GM23338 (cell line): ENCODE measurements at regions not wholly inside any gene's neighbourhood (a gene's known extent, or its start where the extent isn't known, plus 50 kb on each side); places are given as distances from the start of the nearest gene placed in this dataset.

Experiments used
- CREB1 ChIP-seq: fragments of 250-450 bp; sonication (Bioruptor Pico); IDR thresholded peaks from 2 replicates; pipeline ENCODE4 v1.5.0; 2020; ENCODE audit warnings: low read depth, mild to moderate bottlenecking, moderate library complexity
- EZH2 ChIP-seq: fragments of 200-600 bp; sonication (generic); IDR thresholded peaks from one replicate; pipeline ENCODE4 v1.8.0; 2017; ENCODE audit warnings: antibody characterized with exemption, mild to moderate bottlenecking, low read depth; ENCODE audit not compliant: unreplicated experiment
- EZH2phosphoT487 ChIP-seq: fragments of 200-600 bp; sonication (generic); IDR thresholded peaks from one replicate; pipeline ENCODE4 v1.8.1; 2018; ENCODE audit warnings: antibody characterized with exemption; ENCODE audit not compliant: unreplicated experiment
- JUNB ChIP-seq: IDR thresholded peaks from one replicate; pipeline ENCODE4 v1.6.1; 2016; ENCODE audit warnings: antibody characterized with exemption; ENCODE audit not compliant: unreplicated experiment
- NANOG ChIP-seq: IDR thresholded peaks from 2 replicates; pipeline ENCODE4 v1.6.1; 2016; ENCODE audit warnings: antibody characterized with exemption, borderline replicate concordance
- POLR2AphosphoS5 ChIP-seq: IDR thresholded peaks from 2 replicates; pipeline ENCODE4 v1.6.1; 2016; ENCODE audit warnings: antibody characterized with exemption, low read depth
- STAT1 ChIP-seq: IDR thresholded peaks from one replicate; pipeline ENCODE4 v1.6.1; 2016; ENCODE audit warnings: antibody characterized with exemption; ENCODE audit not compliant: unreplicated experiment
- TF ChIP-seq, protein P1 (sequence below), 2 experiments: fragments of 200-600 bp in 1 of 2; sonication (generic) in 1 of 2; conservative IDR thresholded peaks; 2 replicates each; pipeline versions ENCODE4 v1.5.1 to v1.6.1; 2016 to 2017; ENCODE audit warnings: antibody characterized with exemption in 2 of 2, low read depth in 2 of 2, mild to moderate bottlenecking in 2 of 2, moderate library complexity in 1 of 2
- TF ChIP-seq, protein P2 (sequence below): IDR thresholded peaks from 2 replicates; pipeline ENCODE4 v1.6.1; 2016; ENCODE audit warnings: antibody characterized with exemption
- TF ChIP-seq, protein P3 (sequence below): IDR thresholded peaks from one replicate; pipeline ENCODE4 v1.6.1; 2018; ENCODE audit warnings: antibody characterized with exemption; ENCODE audit not compliant: unreplicated experiment
- TF ChIP-seq, protein P4 (sequence below): fragments of 250-450 bp; sonication (Bioruptor Pico); IDR thresholded peaks from 2 replicates; pipeline ENCODE4 v1.5.0; 2020; ENCODE audit warnings: mild to moderate bottlenecking, moderate library complexity

DNA sequence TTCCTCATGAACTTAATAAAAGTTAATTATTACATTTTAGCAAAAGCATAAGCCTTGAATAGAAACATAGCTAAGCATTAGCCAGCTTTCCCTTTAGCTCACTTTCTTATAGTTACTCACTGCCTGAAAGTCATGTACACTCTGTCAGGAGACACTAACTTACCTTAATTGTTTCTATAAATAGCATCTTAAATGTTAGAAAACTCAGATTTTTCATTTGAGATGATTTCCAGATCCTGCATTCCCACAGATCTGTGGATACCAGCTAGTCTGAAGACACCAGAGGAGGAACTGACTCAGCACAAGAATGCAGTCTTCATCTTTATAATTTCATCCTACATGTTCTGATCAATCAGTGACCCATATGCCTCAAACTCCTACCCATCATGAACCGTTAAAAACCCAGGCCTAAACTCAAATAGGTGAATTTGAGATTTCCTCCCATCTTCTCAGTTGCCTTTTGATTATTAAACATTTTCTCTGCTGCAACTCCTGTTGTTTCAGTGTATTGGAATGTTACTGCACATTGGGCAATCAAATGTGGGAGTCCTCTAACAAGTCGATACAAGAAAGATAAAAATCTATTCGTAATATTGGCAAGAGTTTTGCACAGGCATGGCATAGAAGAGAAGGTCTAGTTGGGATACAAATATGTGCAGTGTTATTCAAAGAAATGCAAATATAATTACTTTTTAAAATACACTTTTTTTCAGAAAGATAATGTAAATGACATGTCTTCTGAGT, 857.4 kb upstream of the CDH2 start:
- TF ChIP-seq, protein P1, sequence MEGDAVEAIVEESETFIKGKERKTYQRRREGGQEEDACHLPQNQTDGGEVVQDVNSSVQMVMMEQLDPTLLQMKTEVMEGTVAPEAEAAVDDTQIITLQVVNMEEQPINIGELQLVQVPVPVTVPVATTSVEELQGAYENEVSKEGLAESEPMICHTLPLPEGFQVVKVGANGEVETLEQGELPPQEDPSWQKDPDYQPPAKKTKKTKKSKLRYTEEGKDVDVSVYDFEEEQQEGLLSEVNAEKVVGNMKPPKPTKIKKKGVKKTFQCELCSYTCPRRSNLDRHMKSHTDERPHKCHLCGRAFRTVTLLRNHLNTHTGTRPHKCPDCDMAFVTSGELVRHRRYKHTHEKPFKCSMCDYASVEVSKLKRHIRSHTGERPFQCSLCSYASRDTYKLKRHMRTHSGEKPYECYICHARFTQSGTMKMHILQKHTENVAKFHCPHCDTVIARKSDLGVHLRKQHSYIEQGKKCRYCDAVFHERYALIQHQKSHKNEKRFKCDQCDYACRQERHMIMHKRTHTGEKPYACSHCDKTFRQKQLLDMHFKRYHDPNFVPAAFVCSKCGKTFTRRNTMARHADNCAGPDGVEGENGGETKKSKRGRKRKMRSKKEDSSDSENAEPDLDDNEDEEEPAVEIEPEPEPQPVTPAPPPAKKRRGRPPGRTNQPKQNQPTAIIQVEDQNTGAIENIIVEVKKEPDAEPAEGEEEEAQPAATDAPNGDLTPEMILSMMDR (conservative IDR thresholded peaks at IDR 0.05; ENCODE audit: low read depth in 2 of 2): no peak
- TF ChIP-seq, protein P2, sequence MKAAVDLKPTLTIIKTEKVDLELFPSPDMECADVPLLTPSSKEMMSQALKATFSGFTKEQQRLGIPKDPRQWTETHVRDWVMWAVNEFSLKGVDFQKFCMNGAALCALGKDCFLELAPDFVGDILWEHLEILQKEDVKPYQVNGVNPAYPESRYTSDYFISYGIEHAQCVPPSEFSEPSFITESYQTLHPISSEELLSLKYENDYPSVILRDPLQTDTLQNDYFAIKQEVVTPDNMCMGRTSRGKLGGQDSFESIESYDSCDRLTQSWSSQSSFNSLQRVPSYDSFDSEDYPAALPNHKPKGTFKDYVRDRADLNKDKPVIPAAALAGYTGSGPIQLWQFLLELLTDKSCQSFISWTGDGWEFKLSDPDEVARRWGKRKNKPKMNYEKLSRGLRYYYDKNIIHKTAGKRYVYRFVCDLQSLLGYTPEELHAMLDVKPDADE: no peak
- no peak for TF ChIP-seq EZH2phosphoT487
- no peak for TF ChIP-seq POLR2AphosphoS5
- TF ChIP-seq, protein P3, sequence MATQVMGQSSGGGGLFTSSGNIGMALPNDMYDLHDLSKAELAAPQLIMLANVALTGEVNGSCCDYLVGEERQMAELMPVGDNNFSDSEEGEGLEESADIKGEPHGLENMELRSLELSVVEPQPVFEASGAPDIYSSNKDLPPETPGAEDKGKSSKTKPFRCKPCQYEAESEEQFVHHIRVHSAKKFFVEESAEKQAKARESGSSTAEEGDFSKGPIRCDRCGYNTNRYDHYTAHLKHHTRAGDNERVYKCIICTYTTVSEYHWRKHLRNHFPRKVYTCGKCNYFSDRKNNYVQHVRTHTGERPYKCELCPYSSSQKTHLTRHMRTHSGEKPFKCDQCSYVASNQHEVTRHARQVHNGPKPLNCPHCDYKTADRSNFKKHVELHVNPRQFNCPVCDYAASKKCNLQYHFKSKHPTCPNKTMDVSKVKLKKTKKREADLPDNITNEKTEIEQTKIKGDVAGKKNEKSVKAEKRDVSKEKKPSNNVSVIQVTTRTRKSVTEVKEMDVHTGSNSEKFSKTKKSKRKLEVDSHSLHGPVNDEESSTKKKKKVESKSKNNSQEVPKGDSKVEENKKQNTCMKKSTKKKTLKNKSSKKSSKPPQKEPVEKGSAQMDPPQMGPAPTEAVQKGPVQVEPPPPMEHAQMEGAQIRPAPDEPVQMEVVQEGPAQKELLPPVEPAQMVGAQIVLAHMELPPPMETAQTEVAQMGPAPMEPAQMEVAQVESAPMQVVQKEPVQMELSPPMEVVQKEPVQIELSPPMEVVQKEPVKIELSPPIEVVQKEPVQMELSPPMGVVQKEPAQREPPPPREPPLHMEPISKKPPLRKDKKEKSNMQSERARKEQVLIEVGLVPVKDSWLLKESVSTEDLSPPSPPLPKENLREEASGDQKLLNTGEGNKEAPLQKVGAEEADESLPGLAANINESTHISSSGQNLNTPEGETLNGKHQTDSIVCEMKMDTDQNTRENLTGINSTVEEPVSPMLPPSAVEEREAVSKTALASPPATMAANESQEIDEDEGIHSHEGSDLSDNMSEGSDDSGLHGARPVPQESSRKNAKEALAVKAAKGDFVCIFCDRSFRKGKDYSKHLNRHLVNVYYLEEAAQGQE: no peak
- no peak for TF ChIP-seq EZH2
- TF ChIP-seq CREB1 (CRISPR knock-in tag): no peak
- TF ChIP-seq JUNB: no peak
- TF ChIP-seq STAT1: no peak
- TF ChIP-seq, protein P4, sequence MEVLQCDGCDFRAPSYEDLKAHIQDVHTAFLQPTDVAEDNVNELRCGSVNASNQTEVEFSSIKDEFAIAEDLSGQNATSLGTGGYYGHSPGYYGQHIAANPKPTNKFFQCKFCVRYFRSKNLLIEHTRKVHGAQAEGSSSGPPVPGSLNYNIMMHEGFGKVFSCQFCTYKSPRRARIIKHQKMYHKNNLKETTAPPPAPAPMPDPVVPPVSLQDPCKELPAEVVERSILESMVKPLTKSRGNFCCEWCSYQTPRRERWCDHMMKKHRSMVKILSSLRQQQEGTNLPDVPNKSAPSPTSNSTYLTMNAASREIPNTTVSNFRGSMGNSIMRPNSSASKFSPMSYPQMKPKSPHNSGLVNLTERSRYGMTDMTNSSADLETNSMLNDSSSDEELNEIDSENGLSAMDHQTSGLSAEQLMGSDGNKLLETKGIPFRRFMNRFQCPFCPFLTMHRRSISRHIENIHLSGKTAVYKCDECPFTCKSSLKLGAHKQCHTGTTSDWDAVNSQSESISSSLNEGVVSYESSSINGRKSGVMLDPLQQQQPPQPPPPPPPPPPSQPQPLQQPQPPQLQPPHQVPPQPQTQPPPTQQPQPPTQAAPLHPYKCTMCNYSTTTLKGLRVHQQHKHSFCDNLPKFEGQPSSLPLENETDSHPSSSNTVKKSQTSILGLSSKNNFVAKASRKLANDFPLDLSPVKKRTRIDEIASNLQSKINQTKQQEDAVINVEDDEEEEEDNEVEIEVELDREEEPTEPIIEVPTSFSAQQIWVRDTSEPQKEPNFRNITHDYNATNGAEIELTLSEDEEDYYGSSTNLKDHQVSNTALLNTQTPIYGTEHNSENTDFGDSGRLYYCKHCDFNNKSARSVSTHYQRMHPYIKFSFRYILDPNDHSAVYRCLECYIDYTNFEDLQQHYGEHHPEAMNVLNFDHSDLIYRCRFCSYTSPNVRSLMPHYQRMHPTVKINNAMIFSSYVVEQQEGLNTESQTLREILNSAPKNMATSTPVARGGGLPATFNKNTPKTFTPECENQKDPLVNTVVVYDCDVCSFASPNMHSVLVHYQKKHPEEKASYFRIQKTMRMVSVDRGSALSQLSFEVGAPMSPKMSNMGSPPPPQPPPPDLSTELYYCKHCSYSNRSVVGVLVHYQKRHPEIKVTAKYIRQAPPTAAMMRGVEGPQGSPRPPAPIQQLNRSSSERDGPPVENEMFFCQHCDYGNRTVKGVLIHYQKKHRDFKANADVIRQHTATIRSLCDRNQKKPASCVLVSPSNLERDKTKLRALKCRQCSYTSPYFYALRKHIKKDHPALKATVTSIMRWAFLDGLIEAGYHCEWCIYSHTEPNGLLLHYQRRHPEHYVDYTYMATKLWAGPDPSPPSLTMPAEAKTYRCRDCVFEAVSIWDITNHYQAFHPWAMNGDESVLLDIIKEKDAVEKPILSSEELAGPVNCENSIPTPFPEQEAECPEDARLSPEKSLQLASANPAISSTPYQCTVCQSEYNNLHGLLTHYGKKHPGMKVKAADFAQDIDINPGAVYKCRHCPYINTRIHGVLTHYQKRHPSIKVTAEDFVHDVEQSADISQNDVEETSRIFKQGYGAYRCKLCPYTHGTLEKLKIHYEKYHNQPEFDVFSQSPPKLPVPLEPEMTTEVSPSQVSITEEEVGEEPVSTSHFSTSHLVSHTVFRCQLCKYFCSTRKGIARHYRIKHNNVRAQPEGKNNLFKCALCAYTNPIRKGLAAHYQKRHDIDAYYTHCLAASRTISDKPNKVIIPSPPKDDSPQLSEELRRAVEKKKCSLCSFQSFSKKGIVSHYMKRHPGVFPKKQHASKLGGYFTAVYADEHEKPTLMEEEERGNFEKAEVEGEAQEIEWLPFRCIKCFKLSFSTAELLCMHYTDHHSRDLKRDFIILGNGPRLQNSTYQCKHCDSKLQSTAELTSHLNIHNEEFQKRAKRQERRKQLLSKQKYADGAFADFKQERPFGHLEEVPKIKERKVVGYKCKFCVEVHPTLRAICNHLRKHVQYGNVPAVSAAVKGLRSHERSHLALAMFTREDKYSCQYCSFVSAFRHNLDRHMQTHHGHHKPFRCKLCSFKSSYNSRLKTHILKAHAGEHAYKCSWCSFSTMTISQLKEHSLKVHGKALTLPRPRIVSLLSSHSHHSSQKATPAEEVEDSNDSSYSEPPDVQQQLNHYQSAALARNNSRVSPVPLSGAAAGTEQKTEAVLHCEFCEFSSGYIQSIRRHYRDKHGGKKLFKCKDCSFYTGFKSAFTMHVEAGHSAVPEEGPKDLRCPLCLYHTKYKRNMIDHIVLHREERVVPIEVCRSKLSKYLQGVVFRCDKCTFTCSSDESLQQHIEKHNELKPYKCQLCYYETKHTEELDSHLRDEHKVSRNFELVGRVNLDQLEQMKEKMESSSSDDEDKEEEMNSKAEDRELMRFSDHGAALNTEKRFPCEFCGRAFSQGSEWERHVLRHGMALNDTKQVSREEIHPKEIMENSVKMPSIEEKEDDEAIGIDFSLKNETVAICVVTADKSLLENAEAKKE (CRISPR knock-in tag): no peak
- TF ChIP-seq NANOG: no peak
